Coronary artery (tissue), 2 donors: ENCODE measurements at regions not wholly inside any gene's neighbourhood (a gene's known extent, or its start where the extent isn't known, plus 50 kb on each side); places are given as distances from the start of the nearest gene placed in this dataset.
"Not testable (repeated sequence)": the region's sequence is repeated elsewhere in the genome, so short reads cannot be mapped to it uniquely, and the experiment has no call there.

Source experiments
- DNase-seq: peaks from one replicate; pipeline ENCODE4 v3.0.0-alpha.2; 2017; ENCODE audit warnings: low spot score
- H3K27ac ChIP-seq, 2 donors: fragments of 200-600 bp; sonication (generic); one replicate each; pipeline ENCODE4 v1.5.1; 2016 to 2019
- H3K4me3 ChIP-seq: fragments of 200-600 bp; sonication (generic); 2 replicates; pipeline ENCODE4 v1.5.1; 2016; ENCODE audit warnings: mild to moderate bottlenecking, moderate library complexity
- TF ChIP-seq, protein P1 (sequence below): fragments of 200-600 bp; sonication (generic); IDR thresholded peaks from one replicate; pipeline ENCODE4 v1.5.1; 2019; ENCODE audit warnings: antibody characterized with exemption

DNA sequence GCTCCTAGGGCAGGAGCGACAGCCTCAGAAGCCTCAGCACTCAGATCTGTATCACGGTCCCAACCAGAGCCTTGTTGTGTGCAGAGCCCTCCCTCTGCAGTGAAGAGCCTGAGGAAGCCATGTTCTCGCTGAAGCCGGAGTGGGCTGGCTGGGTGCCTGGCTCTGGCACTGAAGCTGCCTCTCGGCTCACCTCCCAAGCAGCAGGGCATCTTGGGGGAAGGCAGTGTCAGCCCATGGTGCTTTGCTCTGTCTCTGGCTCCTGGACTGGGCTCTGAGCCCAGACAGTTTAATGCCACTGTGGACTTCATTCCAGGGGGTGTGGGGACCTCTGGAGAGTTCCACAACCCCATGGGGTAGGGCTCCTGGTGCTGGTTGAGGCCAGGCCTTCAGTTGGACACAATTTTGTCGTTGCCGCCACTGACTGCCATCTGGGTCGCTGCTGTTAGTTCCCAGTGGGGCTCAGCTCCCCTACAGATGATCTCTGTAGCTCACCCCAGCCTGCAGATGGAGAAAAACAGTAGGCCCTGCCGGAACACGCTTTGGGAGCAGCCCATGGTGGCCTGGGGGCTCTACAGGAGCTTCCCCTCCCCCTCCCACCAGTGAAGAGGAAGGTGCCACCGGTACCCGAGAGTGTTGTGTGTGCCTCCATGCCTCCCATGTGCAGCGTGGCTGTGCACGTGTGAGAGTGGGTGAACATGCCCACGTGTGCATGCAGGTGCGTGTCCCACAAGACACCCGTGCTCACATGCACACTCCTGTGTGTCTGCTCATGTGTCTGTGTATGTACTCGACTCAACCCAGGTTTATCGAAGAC, 86.5 kb upstream of the B3GAT1 start:
- no peak overlapping the region for H3K4me3 ChIP-seq
- TF ChIP-seq, protein P1, sequence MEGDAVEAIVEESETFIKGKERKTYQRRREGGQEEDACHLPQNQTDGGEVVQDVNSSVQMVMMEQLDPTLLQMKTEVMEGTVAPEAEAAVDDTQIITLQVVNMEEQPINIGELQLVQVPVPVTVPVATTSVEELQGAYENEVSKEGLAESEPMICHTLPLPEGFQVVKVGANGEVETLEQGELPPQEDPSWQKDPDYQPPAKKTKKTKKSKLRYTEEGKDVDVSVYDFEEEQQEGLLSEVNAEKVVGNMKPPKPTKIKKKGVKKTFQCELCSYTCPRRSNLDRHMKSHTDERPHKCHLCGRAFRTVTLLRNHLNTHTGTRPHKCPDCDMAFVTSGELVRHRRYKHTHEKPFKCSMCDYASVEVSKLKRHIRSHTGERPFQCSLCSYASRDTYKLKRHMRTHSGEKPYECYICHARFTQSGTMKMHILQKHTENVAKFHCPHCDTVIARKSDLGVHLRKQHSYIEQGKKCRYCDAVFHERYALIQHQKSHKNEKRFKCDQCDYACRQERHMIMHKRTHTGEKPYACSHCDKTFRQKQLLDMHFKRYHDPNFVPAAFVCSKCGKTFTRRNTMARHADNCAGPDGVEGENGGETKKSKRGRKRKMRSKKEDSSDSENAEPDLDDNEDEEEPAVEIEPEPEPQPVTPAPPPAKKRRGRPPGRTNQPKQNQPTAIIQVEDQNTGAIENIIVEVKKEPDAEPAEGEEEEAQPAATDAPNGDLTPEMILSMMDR: no peak
- no peak for DNase-seq
- no peak overlapping the region for H3K27ac ChIP-seq

DNA sequence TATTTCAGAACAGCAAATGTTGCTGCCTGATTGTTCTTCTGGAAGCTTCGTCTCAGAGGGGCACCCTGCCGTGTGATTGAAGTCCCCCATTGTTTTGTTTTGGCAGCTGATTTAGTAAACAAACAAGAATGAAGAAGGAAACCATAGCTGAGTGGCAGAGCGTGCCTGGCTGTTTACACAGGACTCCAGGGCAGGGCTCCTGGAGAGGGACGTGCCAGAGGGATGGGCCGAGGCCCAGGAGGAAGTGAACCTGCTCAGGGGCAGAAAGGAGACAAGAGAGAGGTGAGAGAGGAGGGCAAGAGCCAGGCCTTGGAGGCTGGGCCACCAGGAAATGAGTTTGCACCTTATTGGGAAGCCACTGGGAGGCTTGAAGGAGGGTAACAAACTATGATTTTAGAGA, 85.5 kb upstream of the B3GAT1 start:
- no peak for DNase-seq
- Histone ChIP-seq H3K4me3 (no peak overlapping the region), H3K27ac (no peak overlapping the region)
- TF ChIP-seq, protein P1: no peak

DNA sequence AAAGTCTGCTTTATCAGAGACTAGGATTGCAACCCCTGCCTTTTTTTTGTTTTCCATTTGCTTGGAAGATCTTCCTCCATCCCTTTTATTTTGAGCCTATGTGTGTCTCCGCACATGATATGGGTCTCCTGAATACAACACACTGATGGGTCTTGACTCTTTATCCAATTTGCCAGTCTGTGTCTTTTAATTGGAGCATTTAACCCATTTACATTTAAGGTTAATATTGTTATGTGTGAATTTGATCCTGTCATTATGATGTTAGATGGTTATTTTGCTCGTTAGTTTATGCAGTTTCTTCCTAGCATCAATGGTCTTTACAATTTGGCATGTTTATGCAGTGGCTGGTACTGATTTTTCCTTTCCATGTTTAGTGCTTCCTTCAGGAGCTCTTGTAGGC, 84.0 kb upstream of the B3GAT1 start:
- DNase-seq, H3K4me3 ChIP-seq, H3K27ac ChIP-seq: not testable (repeated sequence)

DNA sequence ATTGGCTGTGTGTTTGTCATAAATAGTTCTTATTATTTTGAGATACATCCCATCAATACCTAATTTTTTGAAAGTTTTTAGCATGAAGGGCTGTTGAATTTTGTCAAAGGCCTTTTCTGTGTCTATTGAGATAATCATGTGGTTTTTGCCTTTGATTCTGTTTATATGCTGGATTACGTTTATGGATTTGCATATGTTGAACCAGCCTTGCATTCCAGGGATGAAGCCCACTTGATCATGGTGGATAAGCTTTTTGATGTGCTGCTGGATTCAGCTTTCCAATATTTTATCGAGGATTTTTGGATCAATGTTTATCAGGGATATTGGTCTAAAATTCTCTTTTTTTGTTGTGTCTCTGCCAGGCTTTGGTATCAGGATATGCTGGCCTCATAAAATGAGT, 82.4 kb upstream of the B3GAT1 start:
- H3K4me3 ChIP-seq, DNase-seq, H3K27ac ChIP-seq: not testable (repeated sequence)

DNA sequence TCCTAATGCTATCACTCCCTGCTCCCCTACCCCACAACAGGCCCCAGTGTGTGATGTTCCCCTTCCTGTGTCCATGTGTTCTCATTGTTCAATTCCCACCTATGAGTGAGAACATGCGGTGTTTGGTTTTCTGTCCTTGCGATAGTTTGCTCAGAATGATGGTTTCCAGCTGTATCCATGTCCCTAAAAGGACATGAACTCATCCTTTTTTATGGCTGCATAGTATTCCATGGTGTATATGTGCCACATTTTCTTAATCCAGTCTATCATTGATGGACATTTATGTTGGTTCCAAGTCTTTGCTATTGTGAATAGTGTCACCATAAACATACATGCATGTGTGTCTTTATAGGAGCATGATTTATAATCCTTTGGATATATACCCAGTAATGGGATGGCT, 80.4 kb upstream of the B3GAT1 start:
- not testable (repeated sequence) for H3K27ac ChIP-seq, DNase-seq, H3K4me3 ChIP-seq

DNA sequence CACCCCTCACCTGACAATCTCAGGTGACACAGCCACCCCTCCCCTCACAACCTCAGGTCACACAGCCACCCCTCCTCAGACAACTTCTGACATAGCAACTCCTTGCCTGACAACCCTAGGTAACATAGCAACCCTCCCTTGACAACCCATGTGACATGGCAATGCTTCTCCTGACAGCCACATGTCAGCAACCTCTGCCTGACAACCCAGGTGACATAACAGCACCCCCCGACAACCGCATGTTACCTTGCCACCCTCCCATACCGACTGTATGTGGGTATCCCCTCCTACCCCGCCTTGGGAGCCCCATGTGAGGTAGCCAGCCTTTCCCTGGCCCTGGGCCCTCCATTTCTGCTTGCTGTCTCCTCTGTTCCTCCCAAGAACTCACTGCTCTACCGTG, 77.7 kb upstream of the B3GAT1 start:
- Histone ChIP-seq H3K27ac (no peak overlapping the region), H3K4me3 (no peak overlapping the region)
- TF ChIP-seq, protein P1: no peak
- DNase-seq: no peak

DNA sequence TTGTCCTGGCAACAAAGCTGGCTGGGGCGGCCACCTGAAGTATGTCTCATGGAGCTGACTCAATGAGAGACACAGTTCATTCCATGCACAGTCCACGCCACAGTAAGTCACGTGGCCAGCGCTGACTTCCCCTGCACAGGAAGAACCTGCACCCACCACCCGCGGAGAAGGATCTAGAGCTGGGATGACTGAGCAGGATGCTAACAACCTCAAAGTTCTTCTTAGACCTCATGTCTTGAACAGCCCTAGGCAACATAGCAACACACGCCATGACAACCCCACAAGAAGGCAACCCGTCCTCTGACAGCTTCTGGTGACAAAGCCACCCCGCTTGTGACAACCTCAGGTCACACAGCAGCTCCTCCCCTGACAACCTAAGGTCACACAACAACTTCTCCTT, 76.9 kb upstream of the B3GAT1 start:
- Histone ChIP-seq H3K27ac (no peak overlapping the region), H3K4me3 (no peak overlapping the region)
- DNase-seq: no peak
- TF ChIP-seq, protein P1: no peak

DNA sequence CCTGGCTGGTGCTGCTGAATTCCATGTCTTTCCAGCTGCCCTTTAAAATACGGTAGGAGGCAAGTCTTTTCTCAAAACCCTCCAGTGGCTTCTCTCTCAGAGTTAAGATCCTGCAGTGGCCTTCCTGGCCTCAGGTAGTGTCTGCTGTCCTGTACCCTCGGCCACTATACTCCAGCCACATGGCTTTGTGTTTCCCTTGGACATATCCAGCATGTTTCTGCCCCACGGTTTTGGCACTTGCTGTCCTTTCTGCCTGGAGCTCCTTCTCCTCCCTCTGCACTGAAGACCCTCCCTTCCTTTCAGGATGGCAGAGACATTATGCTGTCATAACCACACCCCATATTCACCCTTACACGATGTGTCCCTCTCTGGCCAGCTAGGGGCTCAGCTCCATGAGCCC, 76.5 kb upstream of the B3GAT1 start:
- no peak for DNase-seq
- H3K27ac ChIP-seq: no peak overlapping the region
- no peak overlapping the region for H3K4me3 ChIP-seq
- TF ChIP-seq, protein P1: no peak

DNA sequence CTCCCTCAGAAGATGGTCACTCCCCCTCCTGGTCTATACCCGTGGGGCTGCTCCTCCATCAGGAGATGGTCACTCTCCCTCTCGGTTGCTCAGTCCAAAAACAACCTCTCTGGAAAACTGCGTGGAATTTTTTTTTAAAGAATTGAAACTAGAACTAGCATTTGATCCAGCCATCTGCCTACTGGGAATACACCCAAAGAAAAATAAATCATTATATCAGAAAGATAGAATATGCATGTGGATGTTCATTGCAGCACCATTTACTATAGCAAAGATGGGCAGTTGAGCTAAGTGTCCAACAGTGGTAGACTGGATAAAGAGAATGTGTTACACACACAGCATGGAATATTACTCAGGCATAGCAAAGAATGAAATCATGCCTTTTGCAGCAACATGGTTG, 75.7 kb upstream of the B3GAT1 start:
- Histone ChIP-seq H3K27ac (no peak overlapping the region), H3K4me3 (no peak overlapping the region)
- TF ChIP-seq, protein P1: no peak
- no peak for DNase-seq
